Smooth muscle cell of the brain vasculature (primary cell): ENCODE measurements at regions not wholly inside any gene's neighbourhood (a gene's known extent, or its start where the extent isn't known, plus 50 kb on each side); places are given as distances from the start of the nearest gene placed in this dataset.
"Not testable (repeated sequence)": the region's sequence is repeated elsewhere in the genome, so short reads cannot be mapped to it uniquely, and the experiment has no call there.

Source experiments
- DNase-seq: peaks from one replicate; pipeline ENCODE4 v3.0.0-alpha.2; 2012; ENCODE audit warnings: low read depth, low spot score

DNA sequence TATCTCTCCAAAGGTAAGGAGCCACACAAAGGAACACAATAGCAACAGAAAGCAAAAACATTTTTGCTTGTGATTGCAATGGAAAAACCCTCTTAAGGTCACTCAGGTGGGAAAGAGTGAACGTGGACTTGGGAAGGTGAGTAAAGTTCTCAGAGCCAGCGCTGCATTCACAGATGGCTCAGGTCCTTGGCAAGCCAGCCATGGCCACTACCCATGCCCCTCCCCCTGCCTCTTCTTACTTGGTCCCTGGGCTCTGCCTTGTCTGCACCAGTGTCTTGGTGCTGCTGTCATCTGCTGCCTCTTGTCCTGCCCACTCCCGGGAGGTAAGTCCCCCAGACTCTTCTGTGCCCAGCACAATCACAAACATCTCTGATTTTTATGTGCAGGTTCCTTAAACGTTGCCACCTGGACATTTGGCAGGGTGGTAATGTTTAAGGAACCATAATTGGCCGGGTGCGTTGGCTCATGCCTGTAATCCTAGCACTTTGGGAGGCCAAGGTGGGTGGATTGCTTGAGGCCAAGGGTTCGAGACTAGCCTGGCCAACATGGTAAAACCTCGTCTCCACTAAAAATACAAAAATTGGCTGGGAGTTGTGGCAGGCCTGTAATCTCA lies 74.6 kb downstream of the FEM1C start:
- DNase-seq, result no peak

DNA sequence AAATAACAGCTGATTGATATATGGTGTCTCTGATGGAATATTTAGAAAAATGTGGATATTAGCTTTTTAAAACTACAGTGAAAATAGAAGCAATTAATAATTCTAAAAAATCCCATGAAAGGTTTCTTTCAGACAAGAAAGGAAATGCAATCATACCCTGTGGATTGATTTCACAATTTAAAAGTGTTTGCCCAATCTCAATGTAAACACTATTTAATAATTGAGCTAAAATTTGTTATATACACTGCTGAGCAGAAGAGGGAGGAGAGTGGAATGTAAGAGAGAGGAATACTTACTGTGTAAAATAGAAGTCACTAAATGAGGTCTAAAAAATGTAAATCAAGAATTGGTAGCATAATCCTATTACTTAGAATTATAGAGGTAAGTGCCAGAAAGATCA lies 76.9 kb downstream of the FEM1C start:
- DNase-seq, result no peak

DNA sequence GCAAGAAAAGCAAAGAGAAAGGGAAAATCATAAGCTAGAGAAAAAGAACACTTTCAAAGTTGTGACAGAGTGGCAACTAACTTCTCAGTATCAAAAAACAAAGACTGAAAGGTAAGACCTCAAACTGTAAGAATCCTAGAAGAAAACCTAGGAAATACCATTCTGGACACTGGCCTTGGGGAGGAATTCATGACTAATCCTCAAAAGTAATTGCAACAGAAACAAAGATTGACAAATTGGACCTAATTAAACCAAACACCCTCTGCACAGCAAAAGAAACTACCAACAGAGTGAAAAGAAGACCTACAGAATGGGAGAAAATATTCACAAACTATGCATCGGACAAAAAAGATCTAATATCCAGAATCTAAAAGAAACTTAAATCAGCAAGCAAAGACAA lies 79.1 kb downstream of the FEM1C start:
- no peak for DNase-seq

DNA sequence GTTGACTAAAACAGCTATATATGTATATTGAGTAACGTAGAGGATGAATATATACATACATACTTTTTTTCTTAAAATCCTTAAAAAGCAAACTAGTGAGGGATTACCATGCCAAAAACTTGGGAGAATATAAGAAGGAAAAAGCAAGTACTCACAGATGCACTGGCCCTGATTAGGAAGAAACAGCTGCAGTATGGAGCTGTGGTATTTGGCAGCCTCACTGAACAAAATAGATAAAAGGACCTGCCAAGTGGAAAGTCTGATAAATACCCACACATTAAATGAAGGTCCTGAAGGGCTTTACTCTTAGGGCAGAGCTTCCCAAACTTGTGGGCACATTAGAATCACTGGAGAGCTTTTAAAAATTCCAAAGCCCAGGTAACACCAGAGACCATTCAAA lies 80.6 kb downstream of the FEM1C start:
- DNase-seq, result no peak

DNA sequence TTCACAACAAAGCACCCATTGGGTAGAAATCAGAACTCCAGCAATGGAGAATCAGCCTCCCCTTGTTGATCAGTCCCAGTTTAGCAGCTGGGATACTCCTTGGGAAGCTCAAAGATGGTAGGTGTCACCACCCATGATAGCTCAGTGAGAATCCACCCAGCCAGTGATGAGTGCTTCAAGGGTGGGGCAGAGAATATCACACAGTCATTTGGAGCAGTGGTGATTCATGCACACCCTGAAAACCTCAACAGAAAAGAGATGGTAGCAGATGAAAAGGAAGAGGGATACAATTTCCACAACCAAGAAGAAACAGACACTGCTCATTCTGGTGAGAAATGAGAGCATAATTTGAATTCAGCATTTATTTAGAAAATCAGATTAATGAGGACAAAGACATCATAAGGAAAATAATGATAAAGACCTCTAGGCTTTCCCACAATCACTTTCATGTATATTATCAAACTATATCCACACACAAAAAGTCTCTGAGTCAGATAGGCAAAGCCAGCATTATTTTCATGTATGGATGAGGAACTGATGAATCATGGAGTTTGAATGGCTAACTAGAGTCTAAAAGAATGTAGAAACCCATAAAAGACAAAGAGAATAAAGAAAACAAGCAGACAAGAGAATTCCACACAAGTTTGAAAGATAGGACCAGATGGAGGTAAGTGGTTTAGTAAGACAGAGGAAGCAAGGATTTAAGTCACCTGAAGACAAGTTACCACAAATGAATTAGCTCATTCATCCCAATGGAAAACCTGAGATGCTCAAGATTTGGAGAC lies 82.9 kb downstream of the FEM1C start:
- DNase-seq, result no peak

GRCh38 chr5:115461093-115461492 lies 83.5 kb downstream of the FEM1C start:
- DNase-seq, result no peak

DNA sequence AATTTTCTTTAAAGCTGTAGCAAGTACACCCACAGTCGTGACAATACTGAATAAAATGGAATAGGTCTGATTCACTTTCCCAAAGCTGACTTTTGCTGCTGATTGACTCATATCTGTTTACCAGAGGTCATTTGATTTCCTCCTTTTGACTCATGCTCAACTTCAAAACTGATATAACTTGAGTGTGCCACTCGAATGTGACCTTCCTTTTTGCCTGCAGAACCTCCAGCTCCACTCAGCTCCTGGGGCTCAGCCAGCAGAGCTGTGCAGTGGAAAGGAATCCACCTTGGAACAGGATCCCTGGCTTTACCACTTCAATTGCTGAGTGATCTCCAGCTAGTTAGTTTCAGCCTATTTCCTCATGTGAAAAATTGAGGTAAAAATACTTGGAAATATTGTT lies 84.1 kb downstream of the FEM1C start:
- no peak for DNase-seq

DNA sequence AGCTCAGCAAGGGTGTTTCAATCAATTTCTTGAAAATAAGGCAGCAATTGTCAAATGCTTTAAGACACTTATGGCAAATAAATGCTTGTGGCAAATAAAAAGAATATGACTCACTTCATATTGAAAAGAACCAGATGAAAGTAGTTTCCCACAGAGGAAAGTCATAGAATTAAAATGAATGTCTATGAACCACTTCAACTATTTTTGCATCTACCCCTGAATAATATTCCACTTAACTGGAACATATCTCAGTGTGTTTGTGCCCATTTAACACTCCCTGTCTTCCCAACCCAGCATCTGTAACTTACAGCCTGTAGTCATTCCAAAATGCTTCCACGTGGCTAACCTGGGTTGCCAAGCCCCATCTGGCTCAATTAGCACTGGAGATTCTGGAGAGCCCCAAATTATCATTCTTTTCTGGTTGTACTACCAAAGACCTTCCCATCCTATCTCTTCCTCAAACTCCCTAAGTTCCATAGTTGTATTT lies 84.7 kb downstream of the FEM1C start:
- DNase-seq, result no peak

DNA sequence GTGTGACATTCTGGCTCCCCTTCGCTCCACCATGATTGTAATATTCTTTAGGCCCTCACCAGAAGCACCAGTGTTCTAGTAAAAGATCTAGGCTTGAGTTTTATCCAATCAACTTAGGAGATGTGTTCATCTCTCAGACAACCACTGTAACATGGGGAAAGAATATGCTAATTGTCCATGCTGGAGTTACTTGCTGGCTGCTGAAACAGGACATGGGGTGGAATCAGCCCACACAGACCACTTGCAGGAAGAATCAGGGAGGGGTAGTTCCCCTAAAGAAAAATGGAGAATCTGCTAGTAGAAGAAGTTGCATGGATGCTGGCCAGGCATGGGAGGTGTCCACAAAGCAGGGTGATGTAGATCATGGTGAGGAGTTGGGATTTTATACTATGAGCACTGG lies 86.2 kb downstream of the FEM1C start:
- DNase-seq, result no peak

DNA sequence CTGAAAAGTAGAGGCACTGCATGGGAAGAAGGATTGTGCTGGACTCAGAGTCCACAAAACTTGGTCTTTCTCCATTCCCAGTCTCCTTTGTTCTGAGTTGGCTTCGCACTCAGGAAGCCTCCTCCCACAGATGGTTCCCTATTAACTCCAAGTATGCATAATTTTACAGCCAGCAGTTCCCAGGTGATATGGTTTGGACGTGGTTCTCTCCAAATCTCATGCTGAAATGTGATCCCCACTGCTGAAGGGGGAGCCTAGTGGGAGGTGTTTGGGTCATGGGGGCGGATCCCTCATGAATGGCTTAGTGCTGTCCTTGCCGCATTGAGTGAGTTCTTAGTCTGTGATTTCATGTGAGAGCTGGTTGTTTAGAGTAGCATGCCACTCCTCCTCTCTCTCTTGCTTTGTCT lies 86.6 kb downstream of the FEM1C start:
- DNase-seq, result no peak

GRCh38 chr5:115457571-115457970 lies 87.0 kb downstream of the FEM1C start:
- no peak for DNase-seq

DNA sequence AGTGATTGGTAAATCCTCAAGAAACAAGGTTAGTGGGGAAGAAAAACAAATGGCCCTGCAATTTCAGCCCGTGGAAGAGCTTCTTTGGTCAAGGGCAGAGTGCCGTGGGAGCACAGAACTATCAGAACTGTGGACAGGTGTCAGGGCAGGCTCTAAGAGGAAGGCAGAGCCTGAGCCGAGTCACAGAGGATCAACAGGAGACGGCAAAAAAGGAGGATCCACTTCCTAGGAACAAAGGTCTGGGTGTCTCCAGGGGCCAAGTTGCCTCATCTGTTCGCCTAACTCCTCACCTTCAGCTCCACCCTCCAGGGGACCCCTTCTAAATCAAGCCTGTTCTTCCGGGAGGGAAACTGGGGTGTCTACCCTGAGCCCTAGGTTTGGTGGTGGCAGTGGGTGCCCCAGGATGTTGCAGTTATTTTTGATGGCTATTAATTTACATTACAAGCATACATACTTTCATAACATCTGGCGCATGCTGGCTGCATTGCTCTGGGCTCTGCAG lies 88.0 kb downstream of the FEM1C start:
- DNase-seq, result no peak

- DNase-seq, result no peak
Observed at GRCh38 chr5:115456056-115456455, 88.5 kb downstream of the FEM1C start.

- no peak for DNase-seq
Observed at GRCh38 chr5:115455301-115455707, 89.3 kb downstream of the FEM1C start.

GRCh38 chr5:115453391-115454095 lies 91.0 kb downstream of the FEM1C start:
- DNase-seq, result no peak

- no peak for DNase-seq
Observed at GRCh38 chr5:115452536-115453235, 91.9 kb downstream of the FEM1C start.

GRCh38 chr5:115452083-115452482 lies 92.5 kb downstream of the FEM1C start:
- DNase-seq, result no peak

GRCh38 chr5:115450741-115451140 lies 93.8 kb downstream of the FEM1C start:
- DNase-seq, result no peak

DNA sequence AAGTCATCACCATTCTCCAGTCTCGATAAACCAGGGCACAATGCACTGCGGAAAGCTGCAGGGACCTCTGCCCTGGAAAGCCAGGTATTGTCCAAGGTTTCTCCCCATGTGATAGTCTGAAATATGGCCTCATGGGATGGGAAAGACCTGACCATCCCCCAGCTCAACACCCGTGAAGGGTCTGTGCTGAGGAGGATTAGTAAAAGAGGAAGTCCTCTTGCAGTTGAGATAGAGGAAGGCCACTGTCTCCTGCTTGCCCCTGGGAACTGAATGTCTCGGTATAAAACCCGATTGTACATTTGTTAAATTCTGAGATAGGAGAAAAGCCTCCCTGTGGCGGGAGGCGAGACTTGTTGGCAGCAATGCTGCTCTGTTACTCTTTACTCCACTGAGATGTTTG lies 95.9 kb downstream of the FEM1C start:
- not testable (repeated sequence) for DNase-seq

DNA sequence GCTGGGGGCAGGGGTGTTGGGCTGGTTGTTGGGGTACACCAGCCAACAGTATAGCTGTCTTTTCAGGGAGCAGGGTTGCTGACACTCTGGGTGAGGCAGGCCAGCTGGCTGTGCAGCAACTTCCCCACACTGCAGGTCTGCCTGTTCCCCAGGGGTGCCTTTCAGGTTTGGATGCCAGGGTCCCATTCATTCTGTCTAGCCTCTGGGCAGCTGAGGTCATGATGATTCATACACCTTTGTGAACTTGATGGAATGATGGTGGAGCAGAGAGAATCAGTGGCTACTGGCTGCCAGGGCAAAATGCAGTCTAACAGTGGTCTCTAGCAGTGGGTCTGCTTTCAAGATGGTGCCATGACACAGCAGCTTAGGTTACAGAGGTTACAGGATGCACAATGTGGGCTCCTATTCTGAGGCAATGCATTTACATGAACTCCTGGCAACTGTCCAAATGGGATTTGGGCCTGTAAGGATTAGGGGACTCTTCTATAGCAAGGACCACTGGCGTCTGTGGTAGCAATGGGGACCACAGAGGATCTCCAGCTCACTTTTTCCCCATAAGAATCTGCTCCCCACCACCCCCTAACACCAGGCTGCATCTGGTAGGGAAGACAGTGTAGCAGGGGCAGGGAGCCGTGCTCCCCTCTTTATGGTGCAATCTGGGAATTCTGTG lies 103.7 kb downstream of the FEM1C start:
- no peak for DNase-seq

DNA sequence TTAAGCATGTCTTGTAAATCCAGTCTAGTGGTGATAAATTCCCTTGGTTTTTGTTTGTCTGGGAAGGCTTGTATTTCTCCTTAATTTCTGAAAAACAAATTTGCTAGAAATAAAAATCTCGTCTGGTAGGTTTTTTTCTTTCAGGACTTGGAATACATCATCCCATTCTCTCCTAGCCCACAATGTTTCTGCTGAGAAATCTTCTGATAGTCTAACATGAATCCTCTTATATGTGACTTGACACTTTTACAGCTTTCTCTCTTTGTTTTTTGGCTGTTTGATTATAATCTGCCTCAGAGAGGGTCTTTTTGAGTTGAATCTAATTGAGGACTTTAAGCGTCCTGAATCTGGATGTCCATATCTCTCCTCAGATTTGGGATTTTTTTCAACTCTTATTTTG lies 104.9 kb downstream of the FEM1C start:
- DNase-seq, result no peak
